NCI-H1105 treated with DMSO at 0.1 percent for 48 hours (cell line): ENCODE measurements at regions not wholly inside any gene's neighbourhood (a gene's known extent, or its start where the extent isn't known, plus 50 kb on each side); places are given as distances from the start of the nearest gene placed in this dataset.
"Not testable (repeated sequence)": the region's sequence is repeated elsewhere in the genome, so short reads cannot be mapped to it uniquely, and the experiment has no call there.

Source experiments
- DNase-seq: peaks from one replicate; lab custom pipeline; 2025; lab: John Stamatoyannopoulos, UW

GRCh38 chr6:122859676-122860075, 70.6 kb downstream of the SMPDL3A start:
- no peak for DNase-seq

- DNase-seq, result no peak
Measured at GRCh38 chr6:122861594-122861993, 72.5 kb downstream of the SMPDL3A start.

GRCh38 chr6:122868137-122868536, 79.1 kb downstream of the SMPDL3A start:
- DNase-seq, result no peak

GRCh38 chr6:122869437-122870024, 80.5 kb downstream of the SMPDL3A start:
- peak; percentile 78 for DNase-seq

- no peak for DNase-seq
Measured at GRCh38 chr6:122871079-122871478, 82.0 kb downstream of the SMPDL3A start.

- DNase-seq, result no peak
Measured at GRCh38 chr6:122872311-122872710, 83.3 kb downstream of the SMPDL3A start.

- no peak for DNase-seq
Measured at GRCh38 chr6:122877302-122877701, 88.2 kb downstream of the SMPDL3A start.

GRCh38 chr6:122878796-122879195, 89.7 kb downstream of the SMPDL3A start:
- no peak for DNase-seq

- no peak for DNase-seq
Measured at GRCh38 chr6:122886481-122886880, 97.4 kb downstream of the SMPDL3A start.

GRCh38 chr6:122887941-122888340, 98.9 kb downstream of the SMPDL3A start:
- DNase-seq, result no peak

GRCh38 chr6:122888680-122889079, 99.6 kb downstream of the SMPDL3A start:
- DNase-seq, result not testable (repeated sequence)

GRCh38 chr6:122890250-122890649, 101.2 kb downstream of the SMPDL3A start:
- DNase-seq, result no peak

- DNase-seq, result no peak
Measured at GRCh38 chr6:122894791-122895190, 101.2 kb upstream of the CLVS2 start.

- DNase-seq, result no peak
Measured at GRCh38 chr6:122902326-122902725, 93.7 kb upstream of the CLVS2 start.

GRCh38 chr6:122903266-122903915, 92.6 kb upstream of the CLVS2 start:
- no peak for DNase-seq

- DNase-seq, result no peak
Measured at GRCh38 chr6:122904166-122904565, 91.9 kb upstream of the CLVS2 start.

GRCh38 chr6:122913558-122913957, 82.5 kb upstream of the CLVS2 start:
- DNase-seq, result no peak

- no peak for DNase-seq
Measured at GRCh38 chr6:122918714-122919113, 77.3 kb upstream of the CLVS2 start.

- no peak for DNase-seq
Measured at GRCh38 chr6:122930252-122931180, 65.5 kb upstream of the CLVS2 start.

GRCh38 chr6:122931916-122932315, 64.1 kb upstream of the CLVS2 start:
- DNase-seq, result no peak

GRCh38 chr6:122944936-122945335, 51.1 kb upstream of the CLVS2 start:
- not testable (repeated sequence) for DNase-seq
